AG09319 (cell line): ENCODE measurements at regions not wholly inside any gene's neighbourhood (a gene's known extent, or its start where the extent isn't known, plus 50 kb on each side); places are given as distances from the start of the nearest gene placed in this dataset.

ENCODE experiments used
- DNase-seq: peaks from one replicate; pipeline ENCODE4 v3.0.0-alpha.2; 2010; ENCODE audit warnings: low read depth; ENCODE audit errors: extremely low read depth
- TF ChIP-seq, protein P1 (sequence below): IDR thresholded peaks from 2 replicates; pipeline ENCODE4 v1.5.1; 2011; ENCODE audit warnings: low read depth, mild to moderate bottlenecking, inconsistent platforms, low read length, moderate library complexity

DNA sequence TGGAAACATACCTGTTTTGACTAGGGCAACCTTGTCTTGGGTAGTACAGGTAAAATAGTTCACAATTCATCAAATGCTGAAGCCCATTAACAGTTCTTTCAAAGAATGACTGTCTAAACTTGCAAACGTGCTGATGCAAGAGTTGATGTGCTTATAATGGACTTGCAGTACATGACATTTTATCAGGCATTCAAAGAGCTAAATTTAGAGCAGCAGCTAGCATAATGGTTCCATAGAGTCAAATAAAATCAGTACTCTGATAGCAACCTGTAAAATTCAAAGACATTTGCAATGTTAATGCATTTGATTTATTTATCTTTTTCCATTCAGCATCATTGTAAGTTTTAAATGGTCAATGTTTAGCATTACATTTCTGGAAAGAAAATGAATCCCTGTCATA lies 979.7 kb upstream of the SLC10A2 start:
- TF ChIP-seq, protein P1, sequence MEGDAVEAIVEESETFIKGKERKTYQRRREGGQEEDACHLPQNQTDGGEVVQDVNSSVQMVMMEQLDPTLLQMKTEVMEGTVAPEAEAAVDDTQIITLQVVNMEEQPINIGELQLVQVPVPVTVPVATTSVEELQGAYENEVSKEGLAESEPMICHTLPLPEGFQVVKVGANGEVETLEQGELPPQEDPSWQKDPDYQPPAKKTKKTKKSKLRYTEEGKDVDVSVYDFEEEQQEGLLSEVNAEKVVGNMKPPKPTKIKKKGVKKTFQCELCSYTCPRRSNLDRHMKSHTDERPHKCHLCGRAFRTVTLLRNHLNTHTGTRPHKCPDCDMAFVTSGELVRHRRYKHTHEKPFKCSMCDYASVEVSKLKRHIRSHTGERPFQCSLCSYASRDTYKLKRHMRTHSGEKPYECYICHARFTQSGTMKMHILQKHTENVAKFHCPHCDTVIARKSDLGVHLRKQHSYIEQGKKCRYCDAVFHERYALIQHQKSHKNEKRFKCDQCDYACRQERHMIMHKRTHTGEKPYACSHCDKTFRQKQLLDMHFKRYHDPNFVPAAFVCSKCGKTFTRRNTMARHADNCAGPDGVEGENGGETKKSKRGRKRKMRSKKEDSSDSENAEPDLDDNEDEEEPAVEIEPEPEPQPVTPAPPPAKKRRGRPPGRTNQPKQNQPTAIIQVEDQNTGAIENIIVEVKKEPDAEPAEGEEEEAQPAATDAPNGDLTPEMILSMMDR = no peak
- no peak for DNase-seq

DNA sequence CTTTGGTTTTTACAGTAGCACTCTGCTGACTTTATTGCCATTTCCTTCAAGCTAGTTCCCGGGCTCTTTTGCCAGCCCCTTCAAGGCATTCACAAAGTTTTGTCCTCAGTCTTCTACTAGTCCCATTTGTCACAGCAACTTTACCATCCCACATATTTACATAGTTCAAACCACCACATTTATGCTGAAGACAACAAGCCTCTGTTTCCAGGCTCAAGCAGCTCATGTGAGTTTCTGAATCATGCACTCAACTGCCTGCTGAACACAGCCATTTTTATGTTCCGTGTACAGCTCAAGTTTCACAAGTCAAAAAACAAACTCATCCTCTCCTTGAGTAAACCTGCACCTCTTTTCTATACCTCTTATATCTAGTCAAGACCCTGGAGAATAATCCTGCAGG lies 977.0 kb upstream of the SLC10A2 start:
- TF ChIP-seq, protein P1 = no peak
- DNase-seq = no peak

DNA sequence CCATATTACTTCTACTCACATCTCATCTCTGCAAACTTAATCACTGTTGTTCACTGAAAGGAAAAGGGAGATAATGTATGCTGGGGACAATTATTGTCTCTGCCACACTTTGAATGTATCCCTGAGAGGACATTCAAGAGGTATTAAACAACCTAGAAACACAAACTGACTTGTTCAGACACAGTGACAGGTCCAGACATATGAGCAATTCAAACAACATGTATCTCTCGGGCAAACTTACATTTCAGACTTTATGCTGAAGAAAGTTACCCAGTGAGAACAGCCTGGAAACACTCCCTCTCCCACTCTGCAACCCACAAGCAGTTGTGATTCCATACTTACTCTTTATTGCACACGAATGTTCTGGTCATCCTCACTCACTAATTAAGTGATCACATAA lies 968.7 kb upstream of the SLC10A2 start:
- no peak for DNase-seq
- TF ChIP-seq, protein P1 = no peak

DNA sequence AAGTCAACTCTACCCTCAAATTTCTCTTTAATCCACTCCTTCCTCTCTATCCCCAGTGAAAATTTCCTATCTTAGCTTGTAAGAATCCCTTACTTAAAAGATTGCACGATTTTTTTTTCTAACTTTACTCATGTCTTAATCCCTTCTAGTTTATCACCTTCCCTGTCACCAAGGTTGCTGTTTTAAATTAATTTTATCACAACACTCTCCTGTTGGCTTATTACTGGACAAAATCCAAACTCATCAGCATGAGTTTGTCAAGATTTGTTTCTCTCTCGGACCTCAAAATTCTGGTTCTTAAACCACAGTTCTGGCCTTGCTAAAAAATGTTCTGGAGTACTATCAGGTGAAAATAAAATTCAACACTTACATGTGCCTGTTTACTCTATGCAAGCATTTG lies 959.1 kb upstream of the SLC10A2 start:
- no peak for DNase-seq
- TF ChIP-seq, protein P1 = no peak

DNA sequence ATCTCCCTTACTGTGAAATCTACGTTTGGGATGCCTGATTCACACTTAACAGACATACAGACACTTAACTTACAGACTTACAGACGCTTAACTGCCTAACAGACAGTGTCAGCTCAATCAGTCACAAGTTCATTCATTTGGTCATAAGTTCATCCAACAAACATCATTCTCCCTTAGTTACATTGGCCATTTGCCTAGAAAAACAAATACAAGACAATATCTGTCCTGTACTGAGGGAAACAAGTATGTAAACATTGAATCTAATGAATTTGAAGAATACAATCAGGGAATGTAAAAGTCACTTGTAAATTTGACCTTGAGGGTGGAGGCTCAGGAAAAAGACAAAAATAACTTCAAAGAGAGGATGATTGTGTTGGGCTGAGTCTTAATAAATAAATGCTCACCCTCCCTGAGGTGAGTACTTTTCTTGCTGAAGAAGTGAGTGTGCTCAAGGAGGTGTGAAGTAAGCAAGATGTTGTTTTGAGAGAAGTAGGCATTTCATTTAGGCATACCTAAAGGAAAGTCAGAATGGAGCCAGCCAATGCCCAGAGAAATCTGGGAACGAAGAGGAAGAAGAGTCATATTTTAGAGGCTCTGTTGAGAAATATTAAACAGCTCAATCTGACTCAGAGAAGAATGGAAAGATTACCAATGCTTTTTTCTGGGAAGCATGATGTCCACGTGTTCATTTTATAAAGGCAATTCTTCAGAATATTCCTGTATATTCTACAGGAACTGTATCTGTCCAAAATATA lies 958.4 kb upstream of the SLC10A2 start:
- no peak for DNase-seq
- TF ChIP-seq, protein P1 = no peak

DNA sequence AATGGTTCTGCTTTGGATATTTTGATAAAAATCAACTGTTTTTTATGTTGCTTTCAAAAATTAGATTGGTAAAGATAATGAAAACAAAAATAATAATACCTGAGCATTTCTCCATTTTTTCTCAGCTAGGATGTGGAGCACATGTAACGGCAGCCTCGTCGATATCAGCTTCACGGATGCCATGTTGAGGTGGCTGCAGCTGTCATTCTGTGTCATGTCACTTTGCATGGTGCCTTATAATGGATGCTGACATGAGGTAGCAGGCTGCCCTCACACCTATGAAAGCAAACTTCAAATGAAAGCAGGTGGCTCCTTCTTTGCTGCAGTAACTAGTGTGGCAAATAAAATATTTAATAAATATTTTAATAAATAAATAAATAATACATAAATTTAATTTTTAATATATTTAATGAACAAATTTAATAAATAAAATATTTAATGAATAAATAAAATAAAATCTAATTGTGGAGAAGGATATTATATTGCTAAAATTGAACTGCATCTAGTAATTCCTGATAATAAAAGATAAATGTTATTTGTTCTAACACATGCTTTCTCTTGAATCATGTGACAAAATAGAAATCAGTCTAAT lies 955.7 kb upstream of the SLC10A2 start:
- no peak for DNase-seq
- TF ChIP-seq, protein P1 = no peak

DNA sequence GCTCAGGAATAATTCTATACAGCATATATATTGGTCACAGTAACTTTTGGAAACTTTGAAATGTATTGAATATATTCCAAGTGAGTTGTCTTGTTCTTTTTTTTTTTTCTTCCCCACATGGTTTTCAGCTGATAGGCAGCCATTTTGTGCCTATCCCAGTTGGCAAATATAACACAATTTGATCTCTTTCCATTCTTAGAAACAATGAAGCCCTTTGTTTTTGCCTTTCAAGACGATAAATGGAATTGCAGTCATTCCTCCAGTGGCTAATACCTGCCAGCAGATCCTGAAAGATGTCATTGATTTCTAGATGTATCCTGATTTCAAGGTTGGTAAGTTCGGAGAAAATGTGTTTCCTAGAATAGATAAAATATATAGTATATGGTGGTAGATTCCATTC lies 951.1 kb upstream of the SLC10A2 start:
- TF ChIP-seq, protein P1 = no peak

More for the DNA sequence above, 951.1 kb upstream of the SLC10A2 start:
- no peak for DNase-seq
